NOMO-1 treated with DMSO at 0.1 percent for 48 hours (cell line): ENCODE measurements at regions not wholly inside any gene's neighbourhood (a gene's known extent, or its start where the extent isn't known, plus 50 kb on each side); places are given as distances from the start of the nearest gene placed in this dataset.
"Not testable (repeated sequence)": the region's sequence is repeated elsewhere in the genome, so short reads cannot be mapped to it uniquely, and the experiment has no call there.

ENCODE experiments used
- DNase-seq: peaks from one replicate; lab custom pipeline; 2025; ENCODE audit not compliant: unreplicated experiment; lab: John Stamatoyannopoulos, UW

DNA sequence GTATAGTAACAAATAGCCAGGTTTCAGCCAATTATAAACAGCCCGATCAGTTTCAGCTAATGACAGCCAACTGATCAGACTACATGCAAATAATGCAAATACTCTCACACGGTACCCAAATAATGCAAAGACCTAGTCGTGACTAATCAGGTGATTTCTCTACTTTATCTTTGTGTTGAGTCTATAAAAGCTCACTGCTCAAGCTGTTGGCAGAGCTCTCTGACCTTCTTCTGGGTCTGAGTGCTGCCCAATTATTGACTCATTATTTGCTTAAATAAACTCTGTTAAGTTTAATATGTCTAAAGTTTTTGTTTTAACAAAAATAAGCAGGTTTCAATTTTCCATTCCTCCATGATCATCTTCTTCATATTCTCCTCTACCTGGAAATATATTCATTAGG lies 1971.7 kb downstream of the SUCLG1 start:
- DNase-seq, result no peak

DNA sequence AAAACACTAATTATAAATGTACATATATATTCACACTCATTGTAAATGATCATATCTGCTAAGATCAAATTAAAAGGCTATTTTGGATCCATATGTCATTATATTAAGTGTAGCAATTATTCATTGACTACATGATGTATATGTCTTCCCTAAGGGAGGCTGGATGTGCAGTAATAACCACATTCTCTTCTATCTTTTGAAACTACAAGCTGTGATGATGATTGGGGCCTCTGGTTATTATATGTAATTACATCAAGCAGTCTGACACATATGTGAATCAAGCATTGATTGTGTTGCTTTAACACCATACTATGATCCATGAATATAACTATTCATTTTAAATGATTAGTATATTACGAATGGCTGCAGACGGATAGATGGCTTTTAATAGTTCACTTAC lies 1973.4 kb downstream of the SUCLG1 start:
- no peak for DNase-seq

DNA sequence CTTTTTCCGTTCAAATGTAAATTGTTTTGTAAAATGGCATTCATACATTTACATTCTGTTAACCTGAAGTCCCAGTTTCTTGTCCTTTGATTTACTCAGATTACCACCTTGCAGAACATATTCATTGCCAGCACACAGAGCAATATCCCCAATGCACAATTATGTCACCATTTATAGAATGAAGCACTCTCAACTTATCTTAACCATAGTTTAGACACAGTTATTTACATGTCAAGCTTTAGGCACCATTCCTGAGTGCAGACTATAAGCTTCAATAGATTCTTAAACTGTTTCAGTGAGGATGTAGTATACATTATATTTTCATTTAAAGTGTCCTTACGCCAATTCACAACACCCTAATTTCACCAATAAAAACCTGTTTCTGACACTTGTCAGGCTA lies 1977.9 kb downstream of the SUCLG1 start:
- no peak for DNase-seq

DNA sequence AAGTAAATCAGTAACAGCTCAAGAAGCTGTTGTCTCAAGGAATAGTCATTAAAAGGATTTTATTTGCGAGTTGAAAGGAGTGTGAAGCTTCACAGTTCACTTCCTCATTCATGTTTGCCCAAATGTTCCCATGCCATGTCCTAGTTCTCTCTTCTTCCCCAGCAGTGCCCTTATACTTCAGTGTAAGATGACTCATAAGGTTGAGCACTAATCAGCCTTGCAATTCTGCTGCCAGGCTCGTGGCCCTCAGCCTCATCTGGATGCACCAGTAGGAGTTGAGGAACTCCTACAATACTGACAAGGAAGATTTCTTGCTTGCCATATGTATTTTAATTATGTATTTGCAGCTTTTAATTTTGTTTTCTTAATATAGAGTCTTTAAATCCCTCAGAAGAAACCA lies 1980.4 kb downstream of the SUCLG1 start:
- DNase-seq, result no peak

DNA sequence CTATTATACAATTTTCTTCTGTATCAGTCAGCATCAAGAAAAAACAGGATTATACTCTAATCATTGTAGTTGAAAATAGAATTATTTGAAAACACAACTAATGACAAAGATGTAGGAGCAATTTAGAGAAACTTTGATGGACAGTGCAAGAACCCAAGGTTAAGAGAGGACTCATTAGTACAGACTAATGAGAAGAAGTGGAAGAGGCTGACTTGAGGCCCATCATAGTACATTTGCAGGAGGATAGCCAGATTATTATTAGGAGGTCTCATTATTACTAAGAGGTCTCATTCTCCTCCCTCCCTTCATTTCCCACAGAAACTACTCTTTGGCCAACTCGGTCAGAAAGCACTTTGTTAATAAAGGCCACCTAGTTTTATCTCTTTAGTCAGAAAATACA lies 1983.0 kb downstream of the SUCLG1 start:
- DNase-seq, result no peak

DNA sequence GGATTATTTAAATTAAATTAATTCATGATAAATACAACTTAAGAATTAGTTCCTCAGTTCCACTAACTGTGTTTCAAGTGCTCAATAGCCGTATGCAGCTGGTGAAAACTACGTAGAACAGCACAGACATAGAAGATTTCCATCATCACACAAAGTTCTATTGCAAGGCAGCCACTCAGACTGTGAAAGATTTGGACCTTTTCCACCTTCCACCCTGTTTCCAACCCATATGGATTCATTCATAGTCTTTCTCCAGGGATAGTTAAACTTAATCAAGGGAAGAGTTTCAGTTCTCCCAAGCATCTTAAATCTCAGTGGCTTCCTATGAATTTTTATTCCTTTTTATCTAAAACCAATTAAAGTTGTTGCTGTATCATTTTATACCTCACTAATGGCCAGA lies 2030.8 kb downstream of the SUCLG1 start:
- no peak for DNase-seq

DNA sequence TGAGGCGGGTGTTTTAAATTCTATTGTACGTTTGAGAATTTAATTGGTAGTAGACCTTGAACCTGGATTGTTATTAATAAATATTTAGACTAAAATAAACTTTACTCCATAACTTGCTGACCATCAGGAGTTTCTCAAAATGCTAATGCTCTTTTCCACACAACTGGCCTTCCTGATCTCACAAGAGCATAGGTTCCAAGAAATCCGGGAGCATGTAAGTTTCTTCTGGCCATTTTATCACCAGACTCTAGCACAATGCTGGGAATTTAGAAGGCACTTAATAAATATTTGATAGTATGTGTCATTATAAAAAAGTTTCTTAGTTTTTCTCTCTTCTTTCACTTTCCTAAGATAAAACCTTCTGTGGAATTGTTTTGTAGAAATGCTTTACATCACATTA lies 2047.1 kb downstream of the SUCLG1 start:
- DNase-seq, result no peak

DNA sequence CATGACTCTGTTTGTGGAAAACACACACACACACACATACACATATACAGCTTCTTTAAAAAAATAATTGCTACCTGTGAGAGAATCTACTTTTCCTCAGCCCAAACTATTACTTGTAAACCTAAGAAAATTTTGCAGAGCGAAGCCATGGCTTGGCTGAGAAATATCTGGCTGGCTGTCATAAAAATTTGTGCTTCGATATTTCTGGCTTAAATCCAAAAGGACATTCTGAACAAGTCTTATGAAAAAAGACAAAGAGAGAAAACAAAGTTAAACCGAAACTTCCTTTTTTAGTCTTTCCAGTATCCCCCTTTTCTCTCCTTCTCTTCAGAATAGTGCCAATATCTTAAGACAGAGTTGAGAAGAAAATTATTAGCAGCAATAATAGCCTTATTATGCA lies 2048.0 kb downstream of the SUCLG1 start:
- no peak for DNase-seq

DNA sequence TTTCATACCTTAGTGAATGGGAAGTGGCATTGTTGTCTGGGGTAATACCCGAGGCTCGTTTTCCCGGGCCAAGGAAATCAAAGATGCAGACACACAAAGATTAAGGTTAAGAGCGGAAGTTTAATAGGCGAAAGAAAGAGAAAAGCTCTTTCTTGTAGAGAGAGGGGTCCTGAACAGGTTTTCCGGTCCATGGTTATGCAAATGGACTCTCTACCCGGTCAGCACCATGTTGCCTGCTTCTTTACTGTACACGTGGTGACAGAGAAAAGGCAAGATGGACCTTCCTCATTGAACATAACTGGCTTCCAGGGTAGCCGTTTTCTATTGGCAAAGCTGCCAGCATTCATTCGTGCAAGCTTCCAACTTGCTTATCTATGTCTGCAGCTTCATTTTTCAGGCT lies 2063.5 kb downstream of the SUCLG1 start:
- no peak for DNase-seq

DNA sequence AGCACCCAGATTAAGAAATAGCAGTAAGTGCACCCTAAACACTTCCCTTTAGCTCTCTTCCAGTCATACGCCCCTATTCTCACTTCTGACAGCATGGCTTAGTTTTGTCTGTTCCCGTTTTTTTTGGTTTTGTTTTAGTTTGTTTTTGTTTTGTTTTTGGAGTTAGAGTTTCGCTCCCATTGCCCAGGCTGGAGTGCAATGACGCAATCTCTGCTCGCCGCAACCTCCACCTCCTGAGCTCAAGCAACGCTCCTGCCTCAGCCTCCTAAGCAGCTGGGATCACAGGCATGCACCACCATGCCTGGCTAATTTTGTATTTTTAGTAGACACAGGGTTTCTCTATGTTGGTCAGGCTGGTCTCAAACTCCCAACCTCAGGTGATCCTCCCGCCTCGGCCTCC lies 2067.7 kb downstream of the SUCLG1 start:
- DNase-seq, result peak; percentile 38

DNA sequence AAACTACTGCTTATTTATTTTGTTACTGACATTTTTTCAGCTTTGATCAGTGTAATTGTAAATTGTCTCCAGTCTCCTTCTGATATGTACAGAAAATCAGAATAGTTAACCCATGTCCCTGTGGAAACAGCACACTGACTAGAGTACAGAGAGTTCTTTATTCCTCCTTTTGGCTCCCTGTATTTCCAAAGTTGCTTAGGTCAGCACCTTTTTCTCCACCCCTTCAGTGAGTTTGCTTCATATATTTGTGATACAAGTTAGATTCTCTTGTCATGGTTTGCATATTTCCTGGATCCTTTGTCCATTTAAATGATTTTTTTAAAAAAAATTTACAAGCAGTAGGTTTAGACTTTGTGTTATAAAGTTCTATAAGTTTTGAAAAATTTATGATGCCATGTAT lies 2051.1 kb upstream of the LRRTM1 start:
- no peak for DNase-seq

DNA sequence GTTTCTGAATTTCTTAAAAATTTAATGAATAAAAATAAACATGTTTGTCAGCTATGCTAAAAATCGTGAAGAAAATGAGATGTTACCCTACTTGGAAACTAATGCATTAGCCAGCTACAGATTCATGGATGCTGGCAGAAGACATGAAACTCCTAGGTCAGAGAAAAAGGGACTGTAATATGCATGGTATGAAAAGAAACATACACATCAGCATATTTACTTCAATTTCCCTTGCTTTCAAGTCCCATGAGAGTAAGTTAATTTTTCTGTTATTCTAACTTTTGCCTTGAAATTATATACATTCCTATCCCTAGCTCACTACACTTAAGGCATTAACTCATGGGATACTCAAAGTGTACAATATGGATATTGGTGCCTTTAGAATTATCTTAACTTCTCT lies 2041.4 kb upstream of the LRRTM1 start:
- no peak for DNase-seq

DNA sequence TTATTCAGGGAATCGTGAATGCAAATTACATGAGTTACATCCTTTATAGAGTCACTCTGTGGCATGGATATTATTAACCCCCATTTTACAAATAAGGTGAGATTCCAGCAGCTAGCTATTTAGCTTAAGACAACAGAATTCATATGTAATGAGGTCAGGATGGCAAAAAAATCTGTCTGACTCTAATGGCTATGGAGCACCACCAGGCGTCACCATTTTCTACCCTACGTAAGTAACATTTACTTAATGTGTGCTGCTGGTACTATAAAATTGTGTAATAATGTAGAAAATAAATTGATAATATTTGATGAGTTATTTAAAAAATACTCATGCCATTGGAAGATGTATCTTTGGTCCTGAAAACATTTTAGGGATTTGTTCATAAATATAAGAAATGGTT lies 2040.1 kb upstream of the LRRTM1 start:
- no peak for DNase-seq

DNA sequence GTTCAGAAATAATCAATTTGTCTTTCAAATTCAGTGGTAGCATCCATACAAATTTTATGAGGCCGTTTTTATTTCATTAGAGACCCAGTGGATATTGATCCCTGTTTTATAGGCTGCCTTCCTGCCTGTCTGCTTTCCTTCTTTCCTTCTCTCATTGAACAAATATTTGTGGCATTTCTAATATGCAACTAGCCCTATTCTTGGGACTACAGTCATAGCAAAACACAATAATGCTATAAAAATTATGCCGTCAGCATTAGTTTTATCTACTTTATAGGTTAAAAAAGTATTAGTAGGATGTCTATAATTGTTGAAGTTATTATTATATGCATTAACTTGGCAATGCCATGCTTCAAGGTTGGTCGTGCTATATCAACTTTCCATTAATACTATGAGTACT lies 2037.8 kb upstream of the LRRTM1 start:
- DNase-seq, result no peak

DNA sequence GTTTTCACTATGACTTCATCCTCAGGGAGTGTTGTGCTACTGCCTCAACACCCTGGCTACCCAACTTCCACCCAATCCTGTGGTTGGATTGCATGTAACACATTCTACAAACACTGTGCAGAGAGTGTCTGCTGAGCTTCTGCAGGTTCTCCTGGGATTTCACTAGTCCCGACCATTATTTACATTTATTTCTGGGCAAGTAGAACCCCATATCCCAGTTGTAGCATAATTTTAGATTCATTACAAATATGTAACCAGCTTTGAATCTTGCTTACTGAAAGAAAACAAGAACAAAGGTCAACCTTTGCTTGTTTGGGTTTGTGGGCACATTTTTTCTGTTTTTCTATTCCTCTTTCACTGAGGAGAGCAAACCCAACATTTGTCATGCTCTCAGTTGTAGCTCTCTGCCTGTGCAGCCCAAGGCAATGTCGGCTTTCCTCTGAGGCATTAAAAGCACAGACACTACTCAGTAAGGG lies 2036.1 kb upstream of the LRRTM1 start:
- peak; percentile 12 for DNase-seq

DNA sequence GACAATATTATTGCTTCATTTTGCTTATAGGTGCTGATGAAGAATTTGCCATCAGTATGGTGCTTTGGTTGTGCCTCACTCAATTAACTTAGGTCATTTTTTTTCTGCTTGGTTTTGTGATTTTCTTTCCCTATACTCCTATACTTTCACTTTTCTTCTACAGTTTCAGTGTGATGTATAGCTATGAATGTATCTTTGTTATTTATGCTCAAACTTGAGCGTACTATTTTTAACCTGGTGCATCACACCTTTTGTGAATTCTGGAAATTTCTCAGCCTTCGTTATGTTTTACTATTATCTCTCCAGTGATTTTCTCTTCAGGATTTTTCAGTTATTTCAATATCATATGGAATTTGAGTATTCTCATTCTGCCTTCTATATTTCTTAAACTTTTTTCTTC lies 2035.3 kb upstream of the LRRTM1 start:
- DNase-seq, result no peak

DNA sequence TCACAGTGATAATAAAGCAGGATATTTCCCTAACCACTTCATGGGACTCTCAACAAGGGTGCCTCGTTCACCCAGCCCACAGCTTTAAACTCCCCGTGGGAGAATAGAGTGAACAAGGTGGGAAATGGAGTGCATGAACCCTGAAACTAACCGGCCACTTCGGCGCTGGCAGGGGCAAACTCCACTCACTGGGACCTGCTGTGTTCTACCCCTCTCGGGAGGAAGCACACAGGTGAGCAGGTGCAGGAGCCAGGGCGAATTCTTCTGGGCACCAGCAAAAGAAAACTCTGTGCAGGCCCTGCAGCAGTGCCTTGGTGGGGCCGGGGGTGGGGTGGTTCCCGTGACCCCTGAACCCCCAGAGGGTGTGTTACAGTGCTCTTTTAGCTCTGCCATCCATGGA lies 2029.1 kb upstream of the LRRTM1 start:
- DNase-seq, result no peak

DNA sequence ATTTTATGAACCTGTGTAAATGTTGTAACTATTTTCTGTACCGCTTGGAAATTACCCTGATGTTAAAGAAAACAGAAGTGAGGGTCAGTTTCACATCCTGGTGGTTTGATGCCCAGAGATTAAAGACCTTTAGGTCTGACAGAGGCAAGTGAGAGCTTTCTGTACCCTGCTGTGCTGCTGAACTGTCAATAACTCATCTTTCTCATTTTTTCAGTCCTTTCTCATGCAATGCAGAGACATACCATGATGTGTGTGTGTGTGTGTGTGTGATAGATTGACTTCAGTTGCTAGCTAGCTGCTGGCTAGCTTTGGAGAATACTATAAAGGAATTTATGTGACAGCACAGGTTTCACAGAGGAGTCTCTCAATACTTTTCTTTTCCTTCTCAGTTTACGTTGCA lies 2025.6 kb upstream of the LRRTM1 start:
- DNase-seq, result peak; percentile 60

DNA sequence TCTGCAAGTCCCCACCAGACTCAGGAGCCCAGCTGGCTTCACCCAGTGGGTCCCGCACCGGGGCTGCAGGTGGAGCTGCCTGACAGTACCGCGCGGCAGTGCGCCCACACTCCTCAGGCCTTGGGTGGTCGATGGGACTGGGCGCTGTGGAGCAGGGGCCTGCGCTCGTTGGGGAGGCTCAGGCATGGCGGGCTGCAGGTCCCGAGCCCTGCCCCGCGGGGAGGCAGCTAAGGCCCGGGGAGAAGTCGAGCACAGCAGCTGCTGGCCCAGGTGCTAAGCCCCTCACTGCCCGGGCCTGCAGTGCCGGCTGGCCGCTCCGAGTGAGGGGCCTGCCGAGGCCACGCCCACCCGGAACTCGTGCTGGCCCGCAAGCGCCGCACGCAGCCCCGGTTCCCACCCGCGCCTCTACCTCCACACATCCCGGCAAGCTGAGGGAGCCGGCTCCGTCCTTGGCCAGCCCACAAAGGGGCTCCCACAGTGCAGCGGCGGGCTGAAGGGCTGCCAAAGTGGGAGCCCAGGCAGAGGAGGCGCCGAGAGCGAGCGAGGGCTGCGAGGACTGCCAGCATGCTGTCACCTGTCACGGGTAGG lies 2021.7 kb upstream of the LRRTM1 start:
- not testable (repeated sequence) for DNase-seq

DNA sequence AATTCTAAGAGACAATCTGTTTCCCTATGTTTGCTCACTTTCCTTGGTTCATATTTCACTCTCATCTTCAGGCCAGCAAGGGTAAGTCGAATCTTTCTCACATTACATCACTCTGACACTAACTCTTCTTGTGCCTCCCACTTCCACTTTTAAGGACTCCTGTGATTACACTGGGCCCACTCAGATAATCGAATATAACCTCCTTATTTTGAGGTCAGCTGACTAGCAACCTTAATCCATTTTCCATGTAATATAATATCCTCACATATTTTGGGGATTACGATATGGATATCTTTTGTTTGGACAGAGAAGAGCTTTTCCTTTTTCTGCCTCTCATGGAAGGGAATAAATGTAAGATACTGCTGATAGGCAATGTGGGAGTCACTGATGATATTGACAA lies 2015.7 kb upstream of the LRRTM1 start:
- DNase-seq, result no peak

DNA sequence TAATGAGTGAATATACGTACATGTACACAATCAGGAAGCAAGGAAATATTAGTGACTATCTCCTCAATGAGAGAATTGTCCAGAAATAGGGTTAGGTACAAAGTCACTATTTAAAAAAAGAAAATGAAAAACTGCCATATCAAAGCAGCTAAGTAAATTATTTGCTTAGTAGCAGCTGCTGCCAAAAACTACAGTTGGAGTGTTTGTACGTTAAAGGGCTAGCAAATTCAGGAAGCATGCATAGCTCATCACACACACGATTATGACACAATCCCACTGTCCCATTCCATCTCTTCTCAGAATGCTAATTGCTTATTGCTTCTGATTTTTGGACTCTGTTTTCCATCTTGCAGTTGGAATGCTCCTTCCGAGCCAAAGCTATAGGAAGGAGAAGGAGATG lies 2012.5 kb upstream of the LRRTM1 start:
- no peak for DNase-seq

DNA sequence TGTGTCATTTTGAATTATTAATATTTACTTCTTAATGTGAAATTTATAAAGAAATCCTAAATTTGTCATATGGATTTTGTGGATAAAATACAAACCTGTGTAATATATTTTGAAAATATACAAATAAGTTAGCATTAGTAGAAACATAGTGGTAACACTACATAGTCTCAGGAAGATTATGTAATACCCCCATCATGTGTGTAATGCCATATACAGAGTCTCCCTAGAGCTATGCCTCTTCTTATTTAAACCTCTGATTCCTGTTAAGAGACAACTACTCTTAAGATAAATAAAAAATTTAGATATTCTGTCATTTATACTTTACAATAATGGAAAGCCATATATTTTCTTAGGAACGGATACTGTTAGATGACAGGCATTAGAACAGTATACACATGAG lies 2012.0 kb upstream of the LRRTM1 start:
- no peak for DNase-seq

DNA sequence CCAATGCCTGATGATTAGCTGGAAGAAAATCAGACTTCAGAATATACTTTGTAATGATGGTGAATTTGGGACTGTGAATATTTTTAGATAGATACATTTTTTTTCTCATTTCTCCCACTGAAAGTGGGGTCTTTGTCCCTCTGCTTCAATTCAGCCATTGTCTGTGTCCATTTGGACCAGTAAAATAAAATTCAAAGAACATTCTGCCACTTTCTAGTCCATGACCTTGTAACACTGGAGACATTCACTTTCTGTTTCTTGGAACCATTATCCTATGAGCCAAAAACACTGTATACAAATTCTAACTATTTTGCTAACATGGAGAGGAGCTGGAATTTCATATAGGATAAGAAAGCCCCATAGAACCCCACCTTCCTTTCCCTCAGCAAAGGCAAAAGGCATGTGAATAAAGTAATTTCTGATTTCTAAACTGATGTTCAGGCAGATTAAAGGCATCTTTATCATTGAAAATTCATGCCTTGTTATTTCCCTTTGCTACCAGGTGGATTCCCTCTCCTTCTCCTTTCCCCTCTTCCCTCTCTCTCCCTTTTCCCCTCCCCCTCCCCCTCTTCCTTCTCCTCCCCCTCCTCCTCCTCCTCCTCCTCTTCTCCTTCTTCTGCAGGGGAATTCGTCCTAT lies 2010.4 kb upstream of the LRRTM1 start:
- DNase-seq, result no peak
